ENCODE measurements at regions not wholly inside any gene's neighbourhood (a gene's known extent, or its start where the extent isn't known, plus 50 kb on each side); places are given as distances from the start of the nearest gene placed in this dataset.

GRCh38 chr12:124147027-124147426, 147.9 kb upstream of the RFLNA start:
- TF ChIP-seq CTCF (conservative IDR thresholded peaks at IDR 0.05) (no peak), ZFX (IDR thresholded peaks at IDR 0.05) (no peak)
- no peak overlapping the region for H3K27ac ChIP-seq

- H3K27ac ChIP-seq = no peak overlapping the region
- TF ChIP-seq CTCF (conservative IDR thresholded peaks at IDR 0.05) (no peak), ZFX (IDR thresholded peaks at IDR 0.05) (no peak)
Observed at GRCh38 chr12:124147575-124147974, 147.3 kb upstream of the RFLNA start.

GRCh38 chr12:124148481-124149273, 146.2 kb upstream of the RFLNA start:
- TF ChIP-seq CTCF (conservative IDR thresholded peaks at IDR 0.05) = no peak
- TF ChIP-seq ZFX (IDR thresholded peaks at IDR 0.05) = no peak
- no peak overlapping the region for H3K27ac ChIP-seq

GRCh38 chr12:124149287-124149686, 145.6 kb upstream of the RFLNA start:
- H3K27ac ChIP-seq = no peak overlapping the region
- TF ChIP-seq ZFX (IDR thresholded peaks at IDR 0.05) = no peak
- no peak for TF ChIP-seq CTCF (conservative IDR thresholded peaks at IDR 0.05)

GRCh38 chr12:124150168-124150567, 144.7 kb upstream of the RFLNA start:
- no peak overlapping the region for H3K27ac ChIP-seq
- TF ChIP-seq CTCF (conservative IDR thresholded peaks at IDR 0.05) = no peak
- TF ChIP-seq ZFX (IDR thresholded peaks at IDR 0.05) = no peak

GRCh38 chr12:124151583-124151982, 143.3 kb upstream of the RFLNA start:
- TF ChIP-seq CTCF (conservative IDR thresholded peaks at IDR 0.05) = no peak
- no peak for TF ChIP-seq ZFX (IDR thresholded peaks at IDR 0.05)
- no peak overlapping the region for H3K27ac ChIP-seq

GRCh38 chr12:124152731-124153130, 142.2 kb upstream of the RFLNA start:
- TF ChIP-seq CTCF (conservative IDR thresholded peaks at IDR 0.05) (no peak), ZFX (IDR thresholded peaks at IDR 0.05) (no peak)
- H3K27ac ChIP-seq = no peak overlapping the region
